ENCODE measurements at regions not wholly inside any gene's neighbourhood (a gene's known extent, or its start where the extent isn't known, plus 50 kb on each side); places are given as distances from the start of the nearest gene placed in this dataset.
"Not testable (repeated sequence)": the region's sequence is repeated elsewhere in the genome, so short reads cannot be mapped to it uniquely, and the experiment has no call there.

DNA sequence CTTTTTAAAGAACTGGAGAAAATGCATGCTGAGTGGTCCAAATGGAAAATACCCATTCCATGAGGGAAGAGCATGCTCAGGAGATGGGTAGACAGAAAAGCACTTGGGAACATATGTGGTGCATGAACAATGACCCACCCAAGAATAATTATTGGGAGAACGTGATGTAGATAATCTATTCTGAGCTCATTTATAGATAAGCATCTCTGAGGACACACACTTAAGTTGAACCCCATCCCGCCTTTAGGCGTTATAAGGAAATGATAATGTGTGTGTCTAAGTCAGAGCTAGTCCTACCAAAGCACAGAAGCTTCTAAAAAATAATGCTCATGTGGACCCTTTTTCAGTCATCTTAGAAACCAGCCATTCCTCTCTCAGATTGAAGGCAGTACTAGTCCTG is 189.9 kb downstream of the KTN1 start:
- DNase-seq: no peak

DNA sequence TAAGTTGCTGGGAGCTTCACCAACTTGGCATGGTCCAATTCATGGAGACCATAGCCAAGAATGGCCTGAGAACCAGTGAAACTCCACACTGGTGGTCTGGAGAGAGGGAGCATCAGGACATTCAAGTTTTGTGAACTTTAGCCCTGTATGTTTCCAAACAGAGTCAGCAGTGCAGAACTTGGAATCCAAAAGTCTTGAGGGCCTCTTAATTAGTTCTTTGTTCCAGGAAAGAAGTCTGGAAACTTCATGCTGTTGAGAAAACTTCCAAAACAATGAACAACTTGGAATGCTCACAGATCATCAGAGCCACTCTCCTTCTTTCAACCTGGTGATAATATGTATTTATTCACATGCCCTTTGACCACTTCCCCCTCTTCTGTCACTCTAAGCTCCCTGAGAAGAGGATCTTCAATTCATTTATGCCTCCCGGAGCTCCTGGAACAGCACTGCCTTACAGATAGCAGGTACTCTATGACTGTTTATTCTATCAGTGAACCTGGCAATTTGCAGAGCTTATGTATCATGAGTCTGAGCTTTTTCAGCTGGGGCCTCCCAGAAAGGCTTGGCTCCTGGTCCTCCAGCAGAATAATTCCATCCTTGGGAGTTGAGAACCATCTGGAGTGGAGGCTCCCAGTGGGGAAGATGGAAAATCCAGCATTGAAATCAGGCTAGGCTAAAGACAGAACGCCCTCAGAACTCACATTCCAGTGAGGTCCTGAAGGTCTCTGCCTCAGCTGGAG is 191.4 kb downstream of the KTN1 start:
- DNase-seq: no peak

DNA sequence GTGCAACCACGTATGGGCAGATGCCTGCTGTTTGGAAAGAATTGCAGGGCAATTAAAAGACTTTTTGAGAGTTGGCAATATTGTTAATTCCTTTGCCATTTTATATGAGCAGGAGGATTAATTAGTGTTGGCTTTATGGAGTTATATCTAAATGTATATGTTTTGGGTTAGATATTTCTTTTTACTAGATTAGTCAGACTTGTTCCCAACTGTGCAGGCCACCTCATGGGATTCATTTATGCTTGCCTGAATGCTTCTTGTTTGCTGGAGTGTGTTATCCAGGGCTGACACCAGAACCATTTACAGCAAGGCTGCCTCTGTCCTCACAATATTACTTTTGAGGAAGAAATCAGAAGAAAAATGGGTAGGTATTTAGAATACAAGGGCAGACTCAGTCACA is 192.5 kb downstream of the KTN1 start:
- DNase-seq: no peak

DNA sequence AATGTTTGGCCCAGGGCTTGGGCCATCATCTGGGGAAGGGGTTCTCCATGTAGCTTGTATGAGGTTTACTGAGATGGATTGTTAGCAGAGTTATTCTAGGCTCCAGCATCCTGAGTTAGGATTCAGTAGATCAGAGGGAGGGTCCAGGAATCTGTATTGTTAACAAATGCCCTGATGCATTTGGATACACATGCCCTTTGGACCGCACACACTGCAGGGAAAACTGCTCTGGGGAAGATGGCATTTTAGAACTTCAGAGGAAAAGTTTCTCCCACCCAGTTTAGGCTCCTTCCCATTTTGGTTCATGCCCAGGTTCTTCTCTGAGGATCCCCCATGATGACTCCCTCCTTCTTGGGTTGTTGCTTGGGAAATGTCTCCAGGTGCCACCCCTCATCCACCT is 193.3 kb downstream of the KTN1 start:
- DNase-seq: no peak

DNA sequence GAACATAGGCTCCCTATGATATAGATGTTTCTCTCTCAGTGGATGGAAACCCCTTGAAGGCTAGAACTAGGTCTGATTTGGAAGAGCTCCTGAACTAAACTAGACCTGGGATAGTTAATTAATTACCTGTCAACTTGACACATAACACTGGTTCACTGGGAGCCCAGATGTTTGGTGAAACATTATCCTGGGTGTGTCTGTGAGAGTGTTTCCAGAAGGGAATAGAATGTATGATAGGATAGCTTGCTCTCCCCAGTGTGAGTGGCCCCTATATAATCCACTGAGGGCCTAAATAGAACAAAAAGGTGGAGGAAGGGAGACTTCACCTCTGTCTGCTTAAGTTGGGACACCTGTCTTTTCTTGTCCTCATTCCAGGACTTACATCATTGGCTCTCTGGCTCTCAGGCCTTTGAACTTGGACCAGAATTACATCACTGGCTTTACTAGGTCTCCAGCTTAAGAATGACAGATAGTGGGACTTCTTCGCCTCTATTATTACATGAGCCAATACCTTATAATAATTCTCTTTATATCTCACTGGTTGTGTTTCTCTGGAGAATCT is 194.1 kb downstream of the KTN1 start:
- DNase-seq: no peak

DNA sequence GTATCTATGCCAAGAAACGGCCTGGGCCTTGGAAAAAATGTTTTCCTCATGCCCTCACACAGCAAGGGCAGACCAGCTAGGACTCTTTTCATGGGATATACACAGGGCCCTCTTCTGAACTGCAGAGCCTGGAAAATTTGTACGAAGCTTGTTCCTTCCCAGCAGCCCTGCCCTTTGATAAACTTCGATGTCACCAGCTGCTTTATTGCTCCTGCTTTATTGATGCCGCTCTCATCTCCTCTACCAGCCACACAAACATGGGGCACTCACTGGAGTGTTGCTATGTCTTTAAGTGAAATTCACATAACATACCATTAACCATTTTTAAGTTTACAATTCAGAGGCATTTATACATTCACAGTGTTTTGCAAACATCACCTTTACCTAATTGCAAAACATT is 197.9 kb downstream of the KTN1 start:
- DNase-seq: no peak

DNA sequence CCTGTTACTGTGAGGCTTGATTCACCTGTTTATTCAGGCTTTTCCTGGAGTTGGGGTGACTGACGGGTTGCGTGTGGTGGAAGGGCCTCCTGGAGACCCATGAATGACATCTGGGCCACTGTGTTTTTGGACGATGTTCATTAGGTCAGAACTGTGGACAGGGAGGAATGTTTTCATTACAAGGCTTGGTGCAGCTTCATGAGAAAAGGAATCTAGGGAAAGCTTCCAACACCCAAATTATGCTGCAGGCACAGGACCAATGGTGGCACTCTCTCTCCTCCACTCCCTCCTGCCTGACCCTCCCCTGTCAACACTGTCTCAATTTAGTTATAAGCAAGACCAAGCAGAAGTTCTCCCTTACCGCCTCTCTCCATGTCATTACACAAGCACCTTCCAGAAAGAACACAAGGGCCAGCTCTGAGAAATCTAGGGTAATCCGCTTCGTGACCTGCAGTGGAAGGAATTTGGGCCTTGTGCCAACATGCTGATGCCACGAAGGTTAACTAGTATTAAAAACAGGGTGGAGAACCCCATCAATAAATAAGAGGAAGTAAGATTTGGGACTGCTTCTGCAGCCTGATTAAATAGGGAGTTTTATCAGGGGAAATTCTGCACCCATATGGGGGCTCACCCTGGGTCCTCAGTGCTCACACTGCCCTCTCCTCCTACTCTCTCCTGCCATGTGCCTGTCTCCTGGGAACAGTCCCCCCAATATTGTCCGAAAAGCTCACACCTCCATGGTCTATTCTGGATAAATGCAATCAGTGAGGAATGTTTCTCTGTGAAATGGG is 200.3 kb downstream of the KTN1 start:
- DNase-seq: no peak

DNA sequence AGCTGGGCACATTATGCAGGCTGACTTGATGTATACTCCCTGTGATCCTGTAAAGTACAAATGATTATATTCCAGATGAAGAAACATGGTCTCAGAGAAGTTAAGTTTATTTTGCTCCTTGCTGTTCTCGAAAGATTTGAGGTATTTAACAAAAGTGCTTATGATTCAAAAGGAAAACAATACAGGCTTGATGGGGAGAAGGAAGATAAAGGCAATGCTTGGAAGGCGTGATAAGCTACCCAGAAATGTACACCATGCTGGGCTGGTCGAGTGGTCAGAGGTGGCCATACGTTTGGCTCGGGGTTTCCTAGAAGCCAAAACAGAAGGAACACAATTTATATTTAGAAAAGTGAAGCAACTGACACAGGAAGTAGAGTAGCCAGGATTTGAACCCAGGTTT is 201.0 kb downstream of the KTN1 start:
- no peak for DNase-seq

DNA sequence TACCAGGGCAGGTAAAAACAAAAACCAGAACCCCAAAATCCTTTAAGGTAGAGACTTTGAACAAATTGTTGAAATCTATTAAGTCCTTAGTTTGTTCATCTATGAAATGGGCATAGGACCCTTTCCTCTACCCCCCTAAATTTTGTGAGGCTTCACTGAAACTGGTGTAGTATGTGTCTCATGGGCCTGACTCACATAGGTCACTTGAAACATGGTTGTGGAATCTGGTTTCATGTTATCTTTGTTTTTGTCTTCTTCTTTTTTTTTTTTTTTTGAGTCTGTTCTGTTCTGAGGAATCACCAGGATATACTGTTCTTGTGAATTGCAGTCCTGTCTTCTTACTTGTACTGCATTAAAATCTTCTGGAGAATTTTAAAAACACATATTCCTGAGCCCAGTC is 202.2 kb downstream of the KTN1 start:
- no peak for DNase-seq

DNA sequence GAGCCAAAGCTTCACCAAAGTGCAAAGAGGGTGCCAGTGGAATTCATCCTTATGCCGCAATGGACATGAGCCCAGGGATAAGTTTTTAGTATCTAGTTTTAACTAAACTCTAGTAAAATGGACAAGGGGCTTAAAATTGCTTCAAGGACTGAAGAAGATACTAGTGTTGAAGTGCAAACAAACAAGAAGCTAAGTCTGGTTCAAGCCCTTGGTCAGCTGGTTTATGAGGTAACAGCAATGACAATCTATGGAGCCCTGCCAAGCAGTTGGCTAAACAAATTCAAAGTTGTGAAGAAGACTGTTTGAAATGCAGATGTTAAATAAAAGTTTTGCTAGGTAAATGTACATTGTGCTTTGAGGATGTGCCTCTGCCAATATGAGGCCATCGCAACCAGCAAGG is 209.4 kb downstream of the KTN1 start:
- DNase-seq: no peak

DNA sequence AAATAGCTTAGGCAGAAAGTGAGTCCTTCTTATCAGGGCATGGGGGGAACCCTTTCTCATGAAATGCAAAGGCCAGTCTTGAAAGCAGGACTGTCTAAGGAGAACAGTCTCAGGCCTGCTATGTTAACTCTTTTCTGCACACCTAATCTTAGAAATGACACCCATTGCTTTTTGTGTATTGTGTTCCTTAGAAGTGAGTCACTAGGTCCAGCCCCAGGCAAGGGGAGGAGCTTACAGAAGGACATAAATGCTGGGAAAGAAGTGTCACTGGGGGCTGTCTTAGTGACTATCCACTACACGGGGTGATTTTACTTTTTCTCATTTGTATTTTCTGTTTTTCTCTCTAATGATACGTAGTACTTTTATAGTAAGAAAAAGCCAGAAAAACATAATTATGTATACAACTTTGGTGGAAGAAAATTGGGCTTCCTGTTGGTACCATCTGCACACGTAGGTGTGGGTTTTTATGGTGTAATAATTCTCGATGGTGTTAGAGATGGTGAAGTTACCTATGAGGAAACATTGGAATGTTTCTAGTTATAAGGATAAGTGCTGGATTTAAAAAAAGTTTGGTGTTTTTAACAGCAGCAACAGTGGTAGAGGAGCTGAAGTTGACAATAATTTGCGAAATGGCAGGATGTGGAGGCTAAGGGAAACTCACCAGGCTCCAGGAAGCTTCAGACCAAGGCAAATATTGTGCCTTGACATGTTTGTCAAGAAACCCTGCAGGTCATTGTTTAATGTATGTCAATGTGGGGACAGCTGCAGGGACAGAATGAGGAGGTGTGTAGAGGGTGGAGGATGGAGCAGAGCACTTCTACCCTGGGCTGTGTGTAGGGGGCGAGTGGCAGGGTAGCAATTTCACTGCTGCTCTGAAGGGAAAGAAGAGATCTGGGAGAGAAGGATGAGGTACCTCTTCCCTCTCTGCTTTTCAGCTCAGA is 214.9 kb downstream of the KTN1 start:
- peak; percentile 15 for DNase-seq

DNA sequence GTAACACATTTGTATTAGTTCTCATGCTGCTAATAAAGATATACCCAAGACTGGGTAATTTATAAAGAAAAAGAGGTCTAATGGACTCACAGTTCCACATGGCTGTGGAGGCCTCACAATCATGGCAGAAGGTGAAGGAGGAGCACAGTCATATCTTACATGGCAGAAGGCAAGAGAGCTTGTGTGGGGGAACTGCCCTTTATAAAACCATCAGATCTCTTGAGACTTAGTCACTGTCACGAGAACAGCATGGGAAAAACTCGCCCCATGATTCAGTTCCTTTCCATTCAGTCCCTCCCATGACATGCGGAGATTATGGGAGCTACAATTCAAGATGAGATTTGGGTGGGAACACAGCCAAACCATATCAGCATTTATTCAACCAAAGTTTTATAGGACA is 216.5 kb downstream of the KTN1 start:
- DNase-seq: not testable (repeated sequence)

DNA sequence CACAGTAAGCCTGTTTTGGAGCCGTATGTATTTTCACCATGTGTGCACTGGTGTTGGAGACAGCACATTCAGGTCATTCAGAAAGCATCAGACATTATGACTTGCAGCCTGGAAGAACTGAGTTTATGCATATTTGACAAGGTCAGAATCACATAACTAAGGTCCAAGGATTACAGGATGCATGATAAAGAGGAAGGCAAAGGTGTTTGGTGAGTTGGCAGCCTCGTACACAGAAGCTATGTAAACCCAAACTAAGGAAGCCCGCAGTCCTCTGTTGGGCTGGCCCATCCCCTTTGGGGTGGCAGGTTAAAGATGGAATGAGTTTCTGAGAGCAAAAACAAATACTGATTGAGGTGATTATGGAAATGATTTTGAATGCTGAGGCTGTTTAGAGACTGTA is 218.4 kb downstream of the KTN1 start:
- no peak for DNase-seq

DNA sequence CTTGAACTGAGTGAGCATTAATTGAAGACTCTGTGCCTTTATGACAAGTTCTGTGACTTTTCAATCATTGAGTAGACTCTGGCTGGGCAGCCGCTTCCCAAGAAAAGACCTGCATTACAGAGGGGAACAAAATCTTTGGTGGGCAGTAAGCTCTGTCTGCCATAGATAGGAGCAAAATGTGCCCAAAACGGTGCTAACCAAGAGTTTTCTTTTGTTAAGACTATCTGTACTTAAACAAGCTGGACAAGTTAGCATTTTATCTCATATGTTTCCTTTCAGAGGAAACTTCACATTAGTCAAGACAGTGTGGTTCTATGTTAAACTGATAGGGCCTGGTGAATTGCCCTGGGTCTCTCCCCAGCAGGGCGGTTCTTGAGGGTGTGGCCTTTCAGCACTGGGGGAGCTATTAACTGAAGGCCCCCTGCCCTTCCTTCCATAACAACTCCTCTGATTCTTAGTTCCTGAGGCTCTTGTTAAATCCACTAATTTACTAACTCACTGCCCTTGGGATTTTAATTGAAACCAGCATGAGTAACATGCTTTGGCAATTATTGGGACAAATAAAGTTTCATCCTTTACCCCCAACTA is 219.6 kb downstream of the KTN1 start:
- no peak for DNase-seq

DNA sequence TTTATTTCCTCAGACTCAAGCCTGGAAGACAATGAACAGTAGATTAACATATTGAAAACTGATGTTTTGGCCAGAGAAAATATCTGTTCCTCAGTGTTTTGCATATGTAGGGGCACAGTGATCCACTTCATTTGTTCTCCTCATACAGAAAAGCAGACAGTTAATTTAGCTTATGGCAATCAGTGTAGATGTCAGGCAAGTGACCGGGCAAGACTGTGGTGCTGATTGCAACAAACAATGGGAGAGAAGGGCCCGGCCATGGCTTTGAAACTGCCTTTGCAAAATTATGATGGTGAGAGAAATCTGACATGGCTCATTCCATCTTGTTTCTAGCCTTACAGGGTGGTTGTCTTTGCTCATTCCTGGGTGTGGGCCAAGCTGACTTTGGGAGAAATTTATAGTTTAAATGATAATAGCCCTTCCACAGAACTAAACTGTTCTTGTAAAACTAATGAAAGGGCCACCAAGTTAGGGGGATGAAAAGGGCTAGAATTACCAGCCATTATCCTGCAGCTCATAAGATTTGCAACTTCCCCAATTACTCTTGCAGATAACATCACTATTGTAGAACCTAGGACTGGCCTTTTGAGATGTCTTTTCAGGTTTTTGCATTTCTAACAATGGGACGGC is 220.3 kb downstream of the KTN1 start:
- DNase-seq: no peak

DNA sequence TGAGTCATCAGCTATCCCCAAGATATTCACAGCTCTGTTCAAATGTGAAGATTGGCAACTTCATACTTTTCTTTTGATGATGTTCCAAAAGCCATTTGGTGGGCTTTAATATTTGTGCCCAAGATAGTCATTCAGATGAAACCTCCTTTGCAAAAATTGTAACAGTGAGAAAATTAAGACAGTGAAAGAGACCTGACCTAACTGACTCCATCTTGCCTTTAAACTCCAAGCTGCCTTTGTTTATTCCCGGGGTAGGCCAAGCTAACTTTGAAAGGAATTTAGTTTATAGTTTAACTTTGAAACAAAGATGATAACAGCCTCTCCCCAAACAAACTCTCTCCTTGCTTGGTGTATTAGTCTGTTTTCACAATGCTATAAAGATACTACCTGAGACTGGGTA is 221.1 kb downstream of the KTN1 start:
- no peak for DNase-seq

DNA sequence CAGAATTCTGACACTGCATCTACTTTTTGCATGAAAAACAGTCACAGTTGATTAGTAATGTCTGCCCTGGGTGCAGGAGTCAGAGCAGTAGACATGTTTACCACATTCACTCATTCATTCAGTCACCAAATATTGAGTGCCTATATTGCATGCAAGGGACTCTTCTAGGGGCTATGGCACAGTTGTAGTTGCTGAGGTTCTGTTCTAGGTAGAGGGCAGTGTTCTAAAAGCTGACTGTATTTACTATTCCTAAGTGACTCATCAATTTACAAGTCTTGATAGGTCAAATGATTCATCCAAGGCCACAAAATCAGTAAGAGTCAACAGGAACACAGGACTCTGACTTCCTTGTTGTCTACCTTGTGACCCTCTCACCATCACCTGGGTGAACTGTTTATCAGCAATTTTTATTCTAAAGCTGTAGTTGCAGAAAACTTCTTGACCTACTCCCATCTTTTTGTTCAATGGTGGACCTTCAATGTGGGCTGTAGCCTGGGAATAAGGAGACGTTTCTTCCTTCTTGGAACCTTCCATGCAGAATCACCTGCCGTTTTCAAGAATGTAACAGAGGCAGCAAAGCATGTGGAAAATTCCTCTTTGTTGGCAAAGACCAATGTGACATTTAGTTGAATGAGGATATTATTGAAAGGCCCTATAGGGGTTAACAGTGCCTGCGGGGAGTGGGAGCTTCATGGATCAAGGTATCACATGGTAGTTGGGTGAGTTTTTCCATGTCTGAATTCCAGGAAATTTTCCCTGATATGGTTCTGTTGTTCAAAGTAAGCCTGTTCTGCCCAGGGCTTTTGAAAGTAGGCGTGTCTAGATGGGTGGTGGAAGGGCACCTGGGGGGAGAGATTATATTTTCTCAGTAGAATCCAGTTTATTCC is 223.2 kb downstream of the KTN1 start:
- DNase-seq: no peak

DNA sequence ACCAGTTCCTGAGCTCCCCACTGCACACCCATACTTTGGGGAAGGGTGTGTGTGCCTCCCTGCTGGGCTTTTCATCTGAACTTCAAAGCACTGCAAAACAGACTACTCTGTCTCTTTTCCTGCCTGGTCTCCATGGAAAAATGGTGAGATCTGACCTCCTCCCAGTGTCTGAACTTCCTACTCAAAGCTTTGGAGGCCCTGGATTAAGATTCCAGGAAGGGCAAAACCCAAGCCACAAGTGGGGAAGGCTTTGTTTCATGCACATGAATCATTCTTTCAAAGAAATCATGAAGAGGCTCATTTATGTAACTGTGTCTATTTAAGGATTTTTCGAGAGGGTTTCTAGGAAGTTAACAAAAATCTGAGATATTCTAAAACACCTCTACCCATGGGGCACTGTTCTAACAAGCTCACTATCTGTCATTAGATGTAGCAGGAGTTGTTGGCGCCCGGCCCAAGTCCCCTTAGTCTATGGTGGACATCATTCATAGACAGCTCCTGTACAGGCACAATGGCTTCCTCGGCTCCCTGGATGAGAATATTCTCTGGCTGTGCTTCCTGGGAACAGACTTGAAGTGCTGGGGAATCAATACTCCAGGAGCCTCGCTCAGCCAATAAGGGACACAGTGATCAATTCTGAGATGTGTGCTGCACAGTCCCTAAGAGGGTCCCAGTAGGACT is 224.0 kb downstream of the KTN1 start:
- DNase-seq: no peak

DNA sequence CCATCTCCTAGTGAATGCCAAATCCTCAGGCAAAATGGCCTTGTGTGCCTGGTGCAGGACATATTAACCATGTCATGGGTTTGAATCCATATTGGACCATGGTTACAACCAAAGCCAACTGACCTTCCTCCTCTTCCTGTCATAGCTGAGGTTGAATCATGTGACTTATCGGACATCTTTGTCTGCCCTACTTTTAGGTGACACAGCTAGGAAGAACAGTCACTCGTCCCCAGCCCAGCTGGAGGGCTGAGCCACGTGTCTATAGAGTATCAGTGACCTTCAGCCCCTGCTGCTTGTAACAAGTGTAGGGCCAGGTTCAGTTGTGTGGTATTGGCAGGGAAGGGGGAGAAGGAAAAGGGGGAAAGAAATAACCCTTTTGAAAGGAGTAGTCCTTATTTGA is 225.2 kb downstream of the KTN1 start:
- DNase-seq: no peak

DNA sequence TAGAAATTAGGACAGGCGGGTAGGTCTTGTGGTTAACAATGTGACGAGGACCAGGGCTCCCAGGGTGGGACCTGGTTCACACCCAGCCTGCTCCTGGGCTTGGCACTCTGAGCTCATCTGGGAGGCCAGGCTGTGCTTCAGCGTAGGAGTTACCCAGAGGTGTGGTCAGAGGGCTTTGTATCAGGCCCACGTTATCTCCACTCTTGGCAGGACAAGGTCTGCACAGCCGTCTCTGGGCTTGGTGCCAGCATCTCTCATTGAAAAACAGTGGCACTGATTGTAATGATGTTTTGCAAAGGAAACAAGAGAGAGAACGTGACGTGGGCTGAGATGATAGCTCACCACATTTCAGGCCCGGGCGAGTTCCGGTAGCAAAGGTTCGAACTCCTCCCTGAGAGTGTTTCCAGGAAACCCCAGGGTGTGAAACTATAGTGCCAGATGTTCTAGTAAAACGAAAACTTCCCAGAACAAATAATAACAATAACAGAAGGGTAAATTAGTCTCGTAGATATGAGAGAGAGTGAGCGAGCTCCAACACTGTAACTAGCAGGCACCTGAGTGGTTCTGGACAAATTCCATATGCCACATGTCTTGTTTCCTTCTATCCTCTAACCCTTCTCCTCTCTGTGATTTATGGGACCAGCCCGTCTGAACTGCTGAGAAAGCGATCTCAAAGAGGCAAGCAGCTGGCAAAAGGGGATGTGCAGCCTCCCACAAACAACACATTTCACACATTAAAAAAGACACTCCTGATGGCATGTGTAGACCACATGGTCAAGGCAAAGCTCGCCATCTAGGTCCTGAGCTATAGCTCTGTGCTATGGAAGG is 227.3 kb downstream of the KTN1 start:
- peak; percentile 94 for DNase-seq
